ENCODE measurements at regions not wholly inside any gene's neighbourhood (a gene's known extent, or its start where the extent isn't known, plus 50 kb on each side); places are given as distances from the start of the nearest gene placed in this dataset.

DNA sequence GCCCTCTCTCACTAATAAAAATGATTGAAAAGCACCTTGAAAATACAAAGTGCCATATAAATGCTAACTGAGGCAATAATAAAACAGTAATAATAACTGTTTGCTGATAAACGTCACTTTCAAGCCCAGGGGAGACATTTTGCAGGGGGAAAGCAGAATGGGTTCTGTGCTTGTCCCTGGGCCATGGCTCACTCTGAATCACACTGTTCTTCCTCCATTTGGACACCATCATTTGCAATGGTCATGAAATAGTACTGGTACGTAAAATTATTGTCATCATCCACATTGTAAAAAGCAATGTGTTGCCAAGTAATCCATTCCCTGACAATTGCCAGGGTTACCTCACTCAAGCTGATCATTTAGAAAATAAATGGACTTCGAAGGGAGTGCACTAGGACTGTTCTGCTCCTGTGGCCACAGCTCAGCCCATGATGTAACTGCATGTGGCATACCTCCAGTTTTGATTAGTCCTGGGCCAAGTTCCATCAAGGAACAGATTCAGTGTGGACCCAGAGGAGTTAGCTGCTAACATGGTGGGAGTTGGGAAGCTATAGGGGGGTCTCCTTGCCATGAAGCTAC, 508.8 kb upstream of the CELF4 start:
- TF ChIP-seq, protein P1, sequence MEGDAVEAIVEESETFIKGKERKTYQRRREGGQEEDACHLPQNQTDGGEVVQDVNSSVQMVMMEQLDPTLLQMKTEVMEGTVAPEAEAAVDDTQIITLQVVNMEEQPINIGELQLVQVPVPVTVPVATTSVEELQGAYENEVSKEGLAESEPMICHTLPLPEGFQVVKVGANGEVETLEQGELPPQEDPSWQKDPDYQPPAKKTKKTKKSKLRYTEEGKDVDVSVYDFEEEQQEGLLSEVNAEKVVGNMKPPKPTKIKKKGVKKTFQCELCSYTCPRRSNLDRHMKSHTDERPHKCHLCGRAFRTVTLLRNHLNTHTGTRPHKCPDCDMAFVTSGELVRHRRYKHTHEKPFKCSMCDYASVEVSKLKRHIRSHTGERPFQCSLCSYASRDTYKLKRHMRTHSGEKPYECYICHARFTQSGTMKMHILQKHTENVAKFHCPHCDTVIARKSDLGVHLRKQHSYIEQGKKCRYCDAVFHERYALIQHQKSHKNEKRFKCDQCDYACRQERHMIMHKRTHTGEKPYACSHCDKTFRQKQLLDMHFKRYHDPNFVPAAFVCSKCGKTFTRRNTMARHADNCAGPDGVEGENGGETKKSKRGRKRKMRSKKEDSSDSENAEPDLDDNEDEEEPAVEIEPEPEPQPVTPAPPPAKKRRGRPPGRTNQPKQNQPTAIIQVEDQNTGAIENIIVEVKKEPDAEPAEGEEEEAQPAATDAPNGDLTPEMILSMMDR (conservative IDR thresholded peaks at IDR 0.05; ENCODE audit: low read depth, low read length) = no peak
- TF ChIP-seq EZH2phosphoT487 (IDR thresholded peaks at IDR 0.05; ENCODE audit: borderline replicate concordance, low read length) = no peak
